H54 (cell line): ENCODE measurements at regions not wholly inside any gene's neighbourhood (a gene's known extent, or its start where the extent isn't known, plus 50 kb on each side); places are given as distances from the start of the nearest gene placed in this dataset.
A peak's percentile ranks its signal among the peaks of the same experiment; 100 is the strongest.

Experiments
- DNase-seq: peaks from one replicate; pipeline ENCODE4 v3.0.0; 2011; ENCODE audit warnings: low spot score, mixed read lengths; ENCODE audit not compliant: insufficient read length
- FAIRE-seq: peaks from 3 replicates; lab custom pipeline; 2011; peaks lifted over from hg19 to GRCh38; lab: Jason Lieb, UNC
- POLR2A ChIP-seq: IDR thresholded peaks from 2 replicates; pipeline ENCODE4 v1.6.1; 2011; ENCODE audit warnings: low read depth, mild to moderate bottlenecking, low read length

DNA sequence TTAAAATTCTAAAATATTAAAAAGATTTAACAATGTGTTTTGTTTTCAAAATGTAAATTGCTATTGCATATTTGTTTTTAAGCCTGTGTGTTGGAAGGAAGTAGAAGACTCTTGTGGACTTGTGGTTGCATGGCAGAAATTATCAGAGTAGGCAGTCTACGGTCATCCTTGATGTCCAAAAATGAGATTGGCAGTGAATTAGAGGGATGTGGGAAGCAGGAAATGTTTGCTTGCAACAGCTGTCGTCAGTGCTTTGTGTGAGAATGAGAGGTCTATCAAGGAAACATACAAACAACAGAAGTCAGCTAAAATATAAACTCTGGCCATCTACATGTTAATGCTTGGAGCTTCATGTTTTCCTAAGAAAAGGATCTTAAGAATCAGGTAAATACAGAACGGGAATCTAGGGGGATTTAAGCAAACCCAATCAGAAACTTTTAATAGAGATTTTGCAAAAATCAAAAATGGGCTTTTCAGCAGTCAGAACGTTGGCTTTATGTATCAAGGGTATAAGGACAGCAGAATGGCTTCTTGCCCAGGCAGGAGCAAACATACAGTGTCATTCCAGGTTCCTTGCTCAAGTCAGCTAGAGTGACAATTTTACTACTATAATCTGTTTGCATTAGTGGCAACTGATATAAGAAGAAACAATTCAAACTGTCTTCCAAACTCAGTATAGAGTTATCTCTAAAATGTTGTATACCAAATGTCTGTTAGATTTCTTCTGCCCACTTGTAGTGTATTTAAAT, 196.7 kb downstream of the CYB561 start:
- FAIRE-seq: peak; percentile 66
- no peak for DNase-seq
- TF ChIP-seq POLR2A: no peak

- FAIRE-seq (peak; percentile 69), DNase-seq (no peak)
- TF ChIP-seq POLR2A: no peak
These were observed 195.3 kb downstream of the CYB561 start for GRCh38 chr17:63250830-63251229.

DNA sequence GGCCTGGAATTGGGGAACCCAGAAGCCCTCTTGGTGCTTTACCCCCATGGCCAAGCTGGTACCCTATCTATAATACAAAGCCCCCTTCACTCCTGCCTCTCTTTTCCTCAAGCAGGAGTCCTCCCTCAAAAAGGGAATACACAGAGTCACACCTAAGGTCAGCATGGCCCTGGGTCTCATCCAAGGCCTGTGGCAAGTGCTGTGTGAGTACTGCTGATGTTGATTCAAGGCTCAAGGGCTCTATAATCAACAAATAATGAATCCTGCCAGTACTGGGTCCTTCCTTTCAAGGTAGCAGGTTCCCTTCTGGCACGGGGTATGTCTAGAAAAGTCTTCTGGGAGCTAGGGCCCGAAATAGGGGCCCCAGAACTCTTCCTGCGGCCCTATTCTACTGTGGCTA, 187.3 kb downstream of the CYB561 start:
- TF ChIP-seq POLR2A: no peak
- FAIRE-seq (no peak), DNase-seq (no peak)

DNA sequence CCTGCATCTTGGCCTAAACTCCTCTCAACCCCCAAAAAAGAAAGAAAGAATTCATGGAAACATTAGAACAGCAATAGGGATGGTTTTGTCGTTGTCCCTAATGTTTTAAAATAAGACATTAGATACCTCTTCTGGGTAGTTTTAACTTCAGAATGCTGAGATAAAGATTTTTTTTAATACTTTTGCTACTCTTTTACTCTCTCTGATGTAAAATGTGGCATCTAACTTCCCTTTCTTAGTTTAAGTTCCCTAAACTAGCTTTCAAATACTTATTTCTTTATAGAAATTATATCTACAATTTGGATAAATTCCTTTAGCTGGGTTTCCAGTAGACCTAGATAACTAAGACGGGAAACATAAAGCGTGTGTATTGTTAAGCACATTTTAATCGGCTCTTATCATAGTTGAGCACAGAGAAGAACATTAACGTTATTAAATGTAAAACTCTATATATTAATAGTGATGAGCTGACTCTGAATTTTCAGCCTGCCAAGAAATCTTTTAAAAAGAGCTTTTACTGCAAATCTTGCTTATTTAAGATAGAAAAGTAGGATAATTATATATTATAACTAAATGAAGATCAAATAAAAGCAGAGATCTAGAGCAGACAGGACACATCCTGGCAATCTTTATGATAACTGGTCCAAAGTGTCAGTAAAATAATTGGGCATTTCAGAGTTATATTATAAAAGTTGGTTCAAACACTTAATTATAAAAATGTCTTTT, 183.2 kb downstream of the CYB561 start:
- FAIRE-seq (no peak), DNase-seq (no peak)
- no peak for TF ChIP-seq POLR2A

DNA sequence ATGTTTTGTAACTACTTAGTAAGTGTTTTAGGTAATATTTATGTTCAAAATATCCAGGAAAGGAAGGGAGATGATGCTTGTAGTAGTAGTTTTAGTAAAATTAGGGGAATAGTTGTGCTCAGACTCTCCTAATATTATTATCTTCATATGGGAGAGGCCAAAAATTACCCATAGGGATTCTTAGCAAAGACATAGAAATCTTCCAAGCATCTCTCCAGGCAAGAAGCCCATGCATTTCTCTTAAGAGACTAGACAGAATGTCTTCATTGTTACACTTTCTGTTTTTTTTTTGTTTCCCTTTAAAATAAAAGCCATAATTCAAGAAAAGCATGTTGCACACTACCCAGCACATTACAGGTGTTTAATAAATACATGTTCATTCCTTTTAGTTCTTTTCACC, 180.6 kb downstream of the CYB561 start:
- no peak for TF ChIP-seq POLR2A
- FAIRE-seq (no peak), DNase-seq (no peak)

DNA sequence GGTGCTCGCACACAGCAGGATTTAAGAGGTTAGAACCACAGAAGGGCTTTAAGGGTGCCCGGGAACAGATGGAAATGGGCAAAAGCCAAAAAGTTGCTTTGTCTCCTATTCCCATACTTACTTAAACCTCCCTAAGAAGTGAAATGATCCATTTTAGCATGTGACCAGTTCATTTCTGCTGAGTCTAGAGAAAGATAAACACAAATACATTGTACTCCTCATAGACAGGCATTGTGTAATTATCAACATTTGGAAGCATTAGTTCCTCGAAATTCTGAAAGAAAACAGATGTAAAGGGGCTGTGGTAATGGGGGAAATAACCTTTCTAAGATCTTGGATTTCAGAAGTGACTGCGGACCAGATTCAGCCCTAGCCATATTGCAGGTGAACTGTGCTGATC, 178.3 kb downstream of the CYB561 start:
- peak; percentile 75 for FAIRE-seq
- TF ChIP-seq POLR2A: no peak
- DNase-seq: no peak

DNA sequence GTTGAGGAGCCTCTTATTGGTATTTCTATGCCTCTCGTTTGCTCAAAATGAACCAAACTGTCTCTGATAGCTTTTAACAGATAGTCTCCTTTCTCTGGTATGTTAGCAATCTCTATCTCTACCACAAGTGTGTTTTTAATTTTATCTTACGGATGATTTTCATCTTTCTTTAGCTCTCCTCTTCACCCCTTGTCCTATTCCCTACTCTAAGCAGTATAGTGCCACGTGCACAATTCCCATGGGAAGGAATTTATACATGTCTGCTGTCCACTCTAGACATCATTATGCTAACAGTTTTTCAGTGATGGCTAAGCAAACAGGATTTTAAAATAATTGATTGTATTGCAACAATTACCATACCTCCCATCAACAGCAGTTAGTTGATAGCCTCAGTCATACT, 177.3 kb downstream of the CYB561 start:
- TF ChIP-seq POLR2A: no peak
- FAIRE-seq (no peak), DNase-seq (no peak)

DNA sequence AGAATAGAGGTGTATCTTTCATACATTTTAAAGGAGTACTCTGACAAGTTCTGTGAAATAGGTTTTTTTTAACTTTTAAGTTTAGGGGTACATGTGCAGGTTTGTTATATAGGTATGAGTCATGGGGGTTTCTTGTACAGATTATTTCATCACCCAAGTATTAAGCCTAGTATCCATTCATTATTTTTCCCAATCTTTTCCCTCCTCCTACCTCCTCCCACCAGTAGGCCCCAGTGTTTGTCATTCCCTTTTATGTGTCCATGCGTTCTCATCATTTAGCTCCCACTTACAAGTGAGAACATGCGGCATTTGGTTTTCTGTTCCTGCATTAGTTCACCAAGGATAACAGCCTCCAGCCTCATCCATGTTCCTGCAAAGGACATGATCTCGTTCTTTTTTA, 175.5 kb downstream of the CYB561 start:
- DNase-seq (no peak), FAIRE-seq (peak; percentile 15)
- TF ChIP-seq POLR2A: no peak

- no peak for FAIRE-seq
These were observed 172.0 kb downstream of the CYB561 start for GRCh38 chr17:63274146-63274545.

DNA sequence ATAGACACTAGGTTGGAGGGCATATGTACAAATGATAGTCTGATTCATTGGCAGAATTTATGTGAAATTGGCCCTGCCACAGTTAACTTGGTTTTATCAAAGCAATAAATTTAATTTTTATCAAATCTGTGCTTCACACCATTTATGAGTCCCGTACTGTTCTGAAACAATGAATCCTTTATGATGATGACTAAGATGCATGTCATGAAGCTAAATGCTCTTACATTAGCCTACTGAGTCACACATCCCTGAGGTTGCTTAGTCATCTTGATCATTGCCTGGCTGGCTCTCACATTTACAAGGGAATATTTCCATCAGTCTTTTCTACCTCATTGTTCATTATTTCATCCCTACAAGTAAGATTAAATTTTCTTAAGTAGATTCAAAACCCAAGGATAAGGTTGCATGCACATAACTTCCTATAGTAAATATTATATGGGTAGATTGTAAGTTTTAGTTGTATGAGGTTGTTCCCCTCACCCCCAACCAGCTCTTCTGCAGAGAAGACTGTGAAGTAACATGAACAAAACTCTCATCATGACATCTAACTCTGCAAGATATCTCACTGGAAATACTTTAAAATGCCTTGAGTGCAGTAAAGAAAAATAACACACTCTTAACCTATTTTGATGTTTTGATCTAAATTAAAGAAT, 170.7 kb downstream of the CYB561 start:
- FAIRE-seq (peak; percentile 100), DNase-seq (peak; percentile 38)
- TF ChIP-seq POLR2A: no peak

More at GRCh38 chr17:63274146-63274545, 172.0 kb downstream of the CYB561 start:
- TF ChIP-seq POLR2A: no peak
- DNase-seq: no peak

GRCh38 chr17:63275971-63276745, 169.9 kb downstream of the CYB561 start:
- DNase-seq (no peak), FAIRE-seq (no peak)
- TF ChIP-seq POLR2A: no peak

DNA sequence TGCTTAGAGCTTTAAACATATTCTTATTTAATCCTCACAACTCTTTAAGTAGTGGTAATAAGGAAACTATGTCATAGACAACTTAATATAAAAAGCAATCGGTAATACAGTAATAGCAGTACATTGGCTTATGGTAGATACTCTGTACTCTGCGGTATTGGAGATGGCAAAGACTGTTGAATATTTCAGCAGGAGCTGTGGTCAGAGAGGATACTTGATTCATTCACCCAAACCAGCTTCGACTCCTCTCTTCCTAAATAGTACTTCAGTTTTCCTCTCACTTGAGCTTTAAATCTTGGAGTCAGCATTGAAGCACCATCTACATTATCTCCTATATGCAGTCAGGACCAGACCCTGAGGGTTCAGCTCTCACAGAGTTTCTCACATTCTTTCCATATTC, 169.3 kb downstream of the CYB561 start:
- peak; percentile 84 for FAIRE-seq
- no peak for DNase-seq
- no peak for TF ChIP-seq POLR2A

DNA sequence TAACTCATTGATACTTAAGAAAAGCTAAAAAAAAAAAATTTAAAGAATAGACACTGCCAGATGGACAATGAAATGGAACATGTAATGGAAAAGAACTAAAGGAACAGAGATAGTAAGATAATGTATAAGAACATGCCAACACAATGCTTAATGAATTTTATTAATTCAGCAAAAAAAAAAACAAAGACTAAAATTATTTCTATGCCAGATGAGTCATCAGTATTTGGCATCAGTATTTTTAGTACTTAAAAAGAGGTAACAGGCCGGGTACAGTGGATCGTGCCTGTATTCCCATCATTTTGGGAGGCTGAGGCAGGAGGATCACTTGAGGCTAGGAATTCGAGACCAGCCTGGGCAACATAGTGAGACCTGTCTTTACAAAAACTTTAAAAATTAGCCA, 168.5 kb downstream of the CYB561 start:
- FAIRE-seq: no peak
- TF ChIP-seq POLR2A: no peak
- DNase-seq: no peak

GRCh38 chr17:63278728-63279442, 167.2 kb downstream of the CYB561 start:
- DNase-seq (no peak), FAIRE-seq (no peak)
- no peak for TF ChIP-seq POLR2A
